ENCODE measurements at regions not wholly inside any gene's neighbourhood (a gene's known extent, or its start where the extent isn't known, plus 50 kb on each side); places are given as distances from the start of the nearest gene placed in this dataset.
"Not testable (repeated sequence)": the region's sequence is repeated elsewhere in the genome, so short reads cannot be mapped to it uniquely, and the experiment has no call there.

GRCh38 chr5:18799482-18800128, 1165.3 kb downstream of the TAF11L14 start:
- DNase-seq (ENCODE audit: low spot score): no peak

- no peak for DNase-seq (ENCODE audit: low spot score)
Measured at GRCh38 chr5:18800293-18801025, 1166.2 kb downstream of the TAF11L14 start.

- DNase-seq (ENCODE audit: low spot score): not testable (repeated sequence)
Measured at GRCh38 chr5:18801413-18801812, 1167.2 kb downstream of the TAF11L14 start.

- no peak for DNase-seq (ENCODE audit: low spot score)
Measured at GRCh38 chr5:18802336-18802735, 1168.1 kb downstream of the TAF11L14 start.

- DNase-seq (ENCODE audit: low spot score): no peak
Measured at GRCh38 chr5:18805376-18805775, 1171.1 kb downstream of the TAF11L14 start.

GRCh38 chr5:18807256-18808149, 1173.2 kb downstream of the TAF11L14 start:
- DNase-seq (ENCODE audit: low spot score): no peak

GRCh38 chr5:18811661-18812060, 1176.3 kb downstream of the CDH18 start:
- DNase-seq (ENCODE audit: low spot score): no peak

GRCh38 chr5:18828351-18828750, 1159.6 kb downstream of the CDH18 start:
- no peak for DNase-seq (ENCODE audit: low spot score)

- no peak for DNase-seq (ENCODE audit: low spot score)
Measured at GRCh38 chr5:18829539-18829938, 1158.5 kb downstream of the CDH18 start.

GRCh38 chr5:18850216-18850615, 1137.8 kb downstream of the CDH18 start:
- no peak for DNase-seq (ENCODE audit: low spot score)

GRCh38 chr5:18872978-18873377, 1115.0 kb downstream of the CDH18 start:
- no peak for DNase-seq (ENCODE audit: low spot score)

- DNase-seq (ENCODE audit: low spot score): no peak
Measured at GRCh38 chr5:18876565-18876964, 1111.4 kb downstream of the CDH18 start.

- DNase-seq (ENCODE audit: low spot score): no peak
Measured at GRCh38 chr5:18881615-18882014, 1106.4 kb downstream of the CDH18 start.

- no peak for DNase-seq (ENCODE audit: low spot score)
Measured at GRCh38 chr5:18882154-18882553, 1105.8 kb downstream of the CDH18 start.

GRCh38 chr5:18888821-18889220, 1099.2 kb downstream of the CDH18 start:
- no peak for DNase-seq (ENCODE audit: low spot score)

GRCh38 chr5:18900644-18901043, 1087.4 kb downstream of the CDH18 start:
- DNase-seq (ENCODE audit: low spot score): no peak

- DNase-seq (ENCODE audit: low spot score): no peak
Measured at GRCh38 chr5:18920966-18921365, 1067.0 kb downstream of the CDH18 start.

GRCh38 chr5:18932081-18932480, 1055.9 kb downstream of the CDH18 start:
- no peak for DNase-seq (ENCODE audit: low spot score)

- no peak for DNase-seq (ENCODE audit: low spot score)
Measured at GRCh38 chr5:18944771-18945170, 1043.2 kb downstream of the CDH18 start.

- no peak for DNase-seq (ENCODE audit: low spot score)
Measured at GRCh38 chr5:18954239-18954638, 1033.8 kb downstream of the CDH18 start.

- no peak for DNase-seq (ENCODE audit: low spot score)
Measured at GRCh38 chr5:18959535-18959934, 1028.5 kb downstream of the CDH18 start.

- DNase-seq (ENCODE audit: low spot score): no peak
Measured at GRCh38 chr5:18961234-18961633, 1026.8 kb downstream of the CDH18 start.

GRCh38 chr5:18965893-18966292, 1022.1 kb downstream of the CDH18 start:
- no peak for DNase-seq (ENCODE audit: low spot score)

Measured in CD4-positive, alpha-beta T cell treated with Interleukin-15 for 4 hours (primary cell).